Lower lobe of right lung (tissue), 2 donors: ENCODE measurements at regions not wholly inside any gene's neighbourhood (a gene's known extent, or its start where the extent isn't known, plus 50 kb on each side); places are given as distances from the start of the nearest gene placed in this dataset.

Experiments
- ATAC-seq, 2 donors: fragments of 200-7000 bp; cut with Tn5 transposase; one replicate each; pipeline ENCODE4 v1.9.1; 2020 to 2022; ENCODE audit warnings: mild to moderate bottlenecking in 2 of 2, moderate library complexity in 2 of 2
- DNase-seq: peaks from one replicate; pipeline ENCODE4 v3.0.0-alpha.2; 2020
- H3K27ac ChIP-seq: fragments of 200-600 bp; one replicate; pipeline ENCODE4 v1.8.0; 2022
- H3K27me3 ChIP-seq: fragments of 200-600 bp; one replicate; pipeline ENCODE4 v1.8.0; 2022; ENCODE audit warnings: low read depth
- H3K36me3 ChIP-seq: fragments of 200-600 bp; one replicate; pipeline ENCODE4 v1.8.0; 2022; ENCODE audit warnings: mild to moderate bottlenecking
- H3K4me1 ChIP-seq: fragments of 200-600 bp; one replicate; pipeline ENCODE4 v1.8.0; 2022
- H3K4me3 ChIP-seq: fragments of 200-600 bp; one replicate; pipeline ENCODE4 v1.8.0; 2022; ENCODE audit warnings: mild to moderate bottlenecking
- H3K9me3 ChIP-seq: fragments of 200-600 bp; one replicate; pipeline ENCODE4 v1.8.0; 2022
- intact Hi-C: fragments of 100-400 bp; cut with DNase I; formaldehyde crosslinking; loops from one replicate; pipeline ENCODE4 v1.11.0; 2022
- TF ChIP-seq, protein P1 (sequence below): fragments of 200-600 bp; IDR thresholded peaks from one replicate; pipeline ENCODE4 v1.8.0; 2022; ENCODE audit warnings: antibody characterized with exemption, mild to moderate bottlenecking
- donor health status: DM: no; HTN: yes; CAD: no; lungs with severe emphysema.

DNA sequence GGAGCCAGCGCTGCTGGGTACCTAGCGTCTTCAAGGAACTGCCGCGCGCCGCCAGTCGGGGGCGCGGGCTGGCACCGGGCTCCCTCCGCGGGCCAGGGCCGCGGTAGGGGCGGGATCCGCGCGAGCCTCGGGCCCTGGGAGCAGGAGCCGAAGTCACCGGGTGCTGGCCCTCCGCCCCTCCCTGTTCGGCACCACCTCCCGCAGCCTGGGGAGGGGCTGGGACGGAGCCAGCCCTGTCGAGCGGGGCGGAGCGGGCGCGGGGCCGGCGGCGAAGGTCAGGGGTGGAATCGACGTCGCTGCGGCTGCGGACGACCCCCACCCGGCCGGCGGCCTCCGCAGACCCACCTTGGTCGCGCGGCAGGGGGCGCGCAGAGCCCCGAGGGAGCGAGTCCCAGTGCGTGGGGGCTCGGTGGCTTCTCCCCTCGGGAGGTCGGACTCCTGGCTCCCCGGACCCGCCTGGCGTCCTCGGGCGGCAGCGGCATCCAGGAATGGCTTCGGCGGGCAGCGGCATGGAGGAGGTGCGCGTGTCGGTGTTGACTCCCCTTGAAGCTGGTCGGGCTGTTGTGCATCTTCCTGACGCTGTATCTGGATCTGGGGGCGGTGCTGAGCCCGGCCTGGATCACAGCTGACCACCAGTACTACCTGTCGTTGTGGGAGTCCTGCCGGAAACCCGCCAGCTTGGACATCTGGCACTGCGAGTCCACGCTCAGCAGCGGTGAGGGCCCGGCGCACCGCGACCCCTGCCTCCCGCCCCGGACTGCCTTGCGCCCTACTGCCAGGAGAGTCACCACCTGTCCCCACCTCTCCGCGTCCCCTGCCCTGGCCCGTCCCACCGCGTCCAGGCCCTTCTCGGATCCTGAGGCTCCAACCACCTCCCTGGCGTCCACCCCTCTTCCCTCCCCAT lies 50.5 kb upstream of the FAM47C start:
- peak; percentile 56 for DNase-seq
- Histone ChIP-seq H3K36me3 (no peaks in the 10 kb centered on the region), H3K4me1 (no peaks in the 10 kb centered on the region), H3K27ac (no peak overlapping the region), H3K9me3 (no peaks in the 10 kb centered on the region), H3K27me3 (peaks cover 7% of the 10 kb centered on the region), H3K4me3 (peak overlapping the region; percentile 32)
- intact Hi-C loops: no loop called here
- peak; percentile 91 to 96 for ATAC-seq
- TF ChIP-seq, protein P1, sequence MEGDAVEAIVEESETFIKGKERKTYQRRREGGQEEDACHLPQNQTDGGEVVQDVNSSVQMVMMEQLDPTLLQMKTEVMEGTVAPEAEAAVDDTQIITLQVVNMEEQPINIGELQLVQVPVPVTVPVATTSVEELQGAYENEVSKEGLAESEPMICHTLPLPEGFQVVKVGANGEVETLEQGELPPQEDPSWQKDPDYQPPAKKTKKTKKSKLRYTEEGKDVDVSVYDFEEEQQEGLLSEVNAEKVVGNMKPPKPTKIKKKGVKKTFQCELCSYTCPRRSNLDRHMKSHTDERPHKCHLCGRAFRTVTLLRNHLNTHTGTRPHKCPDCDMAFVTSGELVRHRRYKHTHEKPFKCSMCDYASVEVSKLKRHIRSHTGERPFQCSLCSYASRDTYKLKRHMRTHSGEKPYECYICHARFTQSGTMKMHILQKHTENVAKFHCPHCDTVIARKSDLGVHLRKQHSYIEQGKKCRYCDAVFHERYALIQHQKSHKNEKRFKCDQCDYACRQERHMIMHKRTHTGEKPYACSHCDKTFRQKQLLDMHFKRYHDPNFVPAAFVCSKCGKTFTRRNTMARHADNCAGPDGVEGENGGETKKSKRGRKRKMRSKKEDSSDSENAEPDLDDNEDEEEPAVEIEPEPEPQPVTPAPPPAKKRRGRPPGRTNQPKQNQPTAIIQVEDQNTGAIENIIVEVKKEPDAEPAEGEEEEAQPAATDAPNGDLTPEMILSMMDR: no peak
